Upper lobe of left lung (tissue), 4 donors: ENCODE measurements at regions not wholly inside any gene's neighbourhood (a gene's known extent, or its start where the extent isn't known, plus 50 kb on each side); places are given as distances from the start of the nearest gene placed in this dataset.

ENCODE experiments used
- CTCF ChIP-seq, 6 experiments: fragments of 450-650 bp in 4 of 6; fragments of 200-600 bp in 2 of 6; sonication (generic) in 2 of 6; IDR thresholded peaks; one replicate each; pipeline ENCODE4 v1.5.1; 2016 to 2019; ENCODE audit warnings: antibody characterized with exemption in 6 of 6
- POLR2A ChIP-seq, 4 donors: fragments of 450-650 bp; IDR thresholded peaks; one replicate each; pipeline ENCODE4 v1.5.1; 2016 to 2017; ENCODE audit warnings: antibody characterized with exemption in 4 of 4, mild to moderate bottlenecking in 2 of 4
- POLR2AphosphoS5 ChIP-seq, 2 donors: sonication (generic); formaldehyde crosslinking; IDR thresholded peaks; one replicate each; pipeline ENCODE4 v1.5.1; 2017; ENCODE audit warnings: antibody characterized with exemption in 2 of 2

GRCh38 chr6:103335412-103335811 is 1524.3 kb downstream of the HACE1 start:
- TF ChIP-seq CTCF (IDR thresholded peaks at IDR 0.05) = no peak
- no peak for TF ChIP-seq POLR2A (IDR thresholded peaks at IDR 0.05)
- no peak for TF ChIP-seq POLR2AphosphoS5 (IDR thresholded peaks at IDR 0.05)
